Stimulated activated CD4-positive, alpha-beta T cell treated with anti-CD3 and anti-CD28 coated beads, Interleukin-1b, Interleukin-23, amount 100 ng/mL, for 24 hours (primary cell): ENCODE measurements at regions not wholly inside any gene's neighbourhood (a gene's known extent, or its start where the extent isn't known, plus 50 kb on each side); places are given as distances from the start of the nearest gene placed in this dataset.

Experiments
- DNase-seq, 4 experiments: peaks; one replicate each; pipeline ENCODE4 v3.0.0-alpha.2; 2020; ENCODE audit warnings: low read depth in 4 of 4, low spot score in 1 of 4

GRCh38 chr7:25279705-25280104, 51.4 kb upstream of the NPVF start:
- no peak for DNase-seq

- DNase-seq: no peak
Observed at GRCh38 chr7:25280181-25280580, 51.9 kb upstream of the NPVF start.

GRCh38 chr7:25282194-25282593, 53.9 kb upstream of the NPVF start:
- no peak for DNase-seq

GRCh38 chr7:25286756-25287155, 58.5 kb upstream of the NPVF start:
- no peak for DNase-seq

- no peak for DNase-seq
Observed at GRCh38 chr7:25287291-25287690, 59.0 kb upstream of the NPVF start.

- no peak for DNase-seq
Observed at GRCh38 chr7:25288556-25289307, 60.4 kb upstream of the NPVF start.

- no peak for DNase-seq
Observed at GRCh38 chr7:25289518-25289917, 61.2 kb upstream of the NPVF start.

- DNase-seq: no peak
Observed at GRCh38 chr7:25294624-25295023, 66.3 kb upstream of the NPVF start.

- no peak for DNase-seq
Observed at GRCh38 chr7:25295387-25295786, 67.1 kb upstream of the NPVF start.

GRCh38 chr7:25296086-25296485, 67.8 kb upstream of the NPVF start:
- no peak for DNase-seq

GRCh38 chr7:25297278-25297677, 69.0 kb upstream of the NPVF start:
- no peak for DNase-seq

- no peak for DNase-seq
Observed at GRCh38 chr7:25303281-25304181, 75.2 kb upstream of the NPVF start.

GRCh38 chr7:25304691-25305090, 76.4 kb upstream of the NPVF start:
- no peak for DNase-seq

- DNase-seq: no peak
Observed at GRCh38 chr7:25305831-25306230, 77.5 kb upstream of the NPVF start.

GRCh38 chr7:25307624-25308023, 79.3 kb upstream of the NPVF start:
- no peak for DNase-seq

- DNase-seq: no peak
Observed at GRCh38 chr7:25308246-25308645, 80.0 kb upstream of the NPVF start.

GRCh38 chr7:25308906-25309705, 80.8 kb upstream of the NPVF start:
- DNase-seq: no peak

GRCh38 chr7:25310896-25311295, 82.6 kb upstream of the NPVF start:
- no peak for DNase-seq

- no peak for DNase-seq
Observed at GRCh38 chr7:25311346-25311745, 83.1 kb upstream of the NPVF start.

GRCh38 chr7:25312968-25313367, 84.7 kb upstream of the NPVF start:
- no peak for DNase-seq

- DNase-seq: no peak
Observed at GRCh38 chr7:25313526-25313925, 85.2 kb upstream of the NPVF start.
